ENCODE measurements at regions not wholly inside any gene's neighbourhood (a gene's known extent, or its start where the extent isn't known, plus 50 kb on each side); places are given as distances from the start of the nearest gene placed in this dataset.
"Not testable (repeated sequence)": the region's sequence is repeated elsewhere in the genome, so short reads cannot be mapped to it uniquely, and the experiment has no call there.

- H3K36me3 ChIP-seq (ENCODE audit: control insufficient read depth in 2 of 2, extremely low read depth in 1 of 2, insufficient read depth in 1 of 2, low read length in 1 of 2) = no peaks in the 10 kb centered on the region
- no peak overlapping the region for H3K4me3 Mint-ChIP-seq
- POLR2A ChIA-PET = no interaction called here
- H3K36me3 Mint-ChIP-seq = no peaks in the 10 kb centered on the region
- ATAC-seq (replicated peaks in 1 of 4) = no peak
- peaks cover 0 to 12% of the 10 kb centered on the region in 2 donors for H3K27me3 Mint-ChIP-seq
- no CpG with 5 or more reads among the region's 5 CpGs for WGBS (ENCODE audit: insufficient coverage)
- no peaks in the 10 kb centered on the region for H3K9me3 ChIP-seq
- no peak overlapping the region for H3K4me3 ChIP-seq (ENCODE audit: control insufficient read depth in 1 of 2, extremely low read depth in 1 of 2, low read length in 1 of 2)
- no peak overlapping the region for H3K27ac Mint-ChIP-seq
- H3K27ac ChIP-seq (ENCODE audit: low read length) = no peak overlapping the region
- no peaks in the 10 kb centered on the region for H3K4me1 Mint-ChIP-seq
- peaks cover 9 to 22% (median 19%) of the 10 kb centered on the region in 3 donors for H3K9me3 Mint-ChIP-seq
- no peaks in the 10 kb centered on the region for H3K27me3 ChIP-seq (replicated peaks in 1 of 2; ENCODE audit: control insufficient read depth in 2 of 2, extremely low read depth in 1 of 2, insufficient read depth in 2 of 2, low read length in 1 of 2)
- no peak for DNase-seq
- CTCF ChIA-PET = no interaction called here
- no peaks in the 10 kb centered on the region for H3K4me1 ChIP-seq (ENCODE audit: control insufficient read depth in 1 of 2, extremely low read depth in 1 of 2, insufficient read depth in 2 of 2, low read length in 2 of 2)
Measured at GRCh38 chr7:91436655-91437054, 172.4 kb downstream of the FZD1 start.

DNA sequence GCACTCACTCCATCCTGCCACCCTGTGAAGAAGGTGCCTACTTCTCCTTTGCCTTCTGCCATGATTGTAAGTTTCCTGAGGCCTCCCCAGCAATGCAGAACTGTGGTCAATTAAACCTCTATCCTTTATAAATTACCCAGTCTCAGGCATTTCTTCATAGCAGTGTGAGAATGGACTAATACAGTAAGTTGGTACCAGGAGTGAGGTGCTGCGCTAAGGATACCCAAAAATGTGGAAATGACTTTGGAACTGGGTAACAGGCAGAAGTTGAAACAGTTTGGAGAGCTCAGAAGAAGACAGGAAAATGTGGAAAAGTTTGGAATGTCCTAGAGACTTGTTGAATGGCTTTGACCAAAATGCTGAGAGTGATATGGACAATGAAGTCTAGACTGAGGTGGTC, 176.0 kb downstream of the FZD1 start:
- H3K4me3 ChIP-seq (ENCODE audit: control insufficient read depth in 1 of 2, extremely low read depth in 1 of 2, low read length in 1 of 2); H3K27ac Mint-ChIP-seq; DNase-seq; H3K27ac ChIP-seq (ENCODE audit: low read length); H3K4me1 Mint-ChIP-seq; H3K4me1 ChIP-seq (ENCODE audit: control insufficient read depth in 1 of 2, extremely low read depth in 1 of 2, insufficient read depth in 2 of 2, low read length in 2 of 2); H3K36me3 ChIP-seq (ENCODE audit: control insufficient read depth in 2 of 2, extremely low read depth in 1 of 2, insufficient read depth in 1 of 2, low read length in 1 of 2); H3K36me3 Mint-ChIP-seq; ATAC-seq (replicated peaks in 1 of 4); H3K4me3 Mint-ChIP-seq; POLR2A ChIA-PET; H3K9me3 ChIP-seq; CTCF ChIA-PET; H3K27me3 ChIP-seq (replicated peaks in 1 of 2; ENCODE audit: control insufficient read depth in 2 of 2, extremely low read depth in 1 of 2, insufficient read depth in 2 of 2, low read length in 1 of 2): not testable (repeated sequence)
- Mint-ChIP-seq H3K9me3 (peaks cover 10 to 25% (median 25%) of the 10 kb centered on the region in 3 donors), H3K27me3 (peaks cover 0 to 12% of the 10 kb centered on the region in 2 donors)
- 93% methylated on average over 1 of the region's 1 CpG for WGBS (ENCODE audit: insufficient coverage)

DNA sequence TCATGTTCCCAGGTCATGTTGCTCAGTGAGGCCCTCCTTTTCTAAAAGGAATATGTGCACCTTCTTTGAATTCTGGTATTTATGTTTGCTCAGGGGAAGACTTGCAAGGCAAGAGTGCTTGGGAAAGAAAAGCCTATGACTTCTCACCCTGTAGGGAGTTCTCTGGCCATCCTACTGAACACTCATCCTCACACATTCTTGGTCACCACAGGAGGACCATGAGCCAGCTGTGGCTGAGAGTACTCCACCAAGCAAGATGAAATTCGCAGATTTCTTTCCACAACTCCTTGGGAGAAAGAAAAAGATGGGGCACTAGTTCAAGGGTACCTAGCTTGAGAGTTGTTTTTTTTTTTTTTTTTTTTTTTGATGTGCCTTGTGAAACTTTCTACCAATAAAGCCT, 179.6 kb downstream of the FZD1 start:
- H3K9me3 ChIP-seq = no peaks in the 10 kb centered on the region
- no peaks in the 10 kb centered on the region for H3K27me3 Mint-ChIP-seq
- H3K4me1 Mint-ChIP-seq = no peaks in the 10 kb centered on the region
- H3K4me3 ChIP-seq (ENCODE audit: control insufficient read depth in 1 of 2, extremely low read depth in 1 of 2, low read length in 1 of 2) = no peak overlapping the region
- no peak overlapping the region for H3K27ac ChIP-seq (ENCODE audit: low read length)
- H3K27me3 ChIP-seq (replicated peaks in 1 of 2; ENCODE audit: control insufficient read depth in 2 of 2, extremely low read depth in 1 of 2, insufficient read depth in 2 of 2, low read length in 1 of 2) = no peaks in the 10 kb centered on the region
- DNase-seq (no peak), ATAC-seq (replicated peaks in 1 of 4) (no peak)
- H3K4me3 Mint-ChIP-seq = no peak overlapping the region
- ChIA-PET CTCF (no interaction called here), POLR2A (no interaction called here)
- peaks cover 10 to 36% (median 26%) of the 10 kb centered on the region in 3 donors for H3K9me3 Mint-ChIP-seq
- no peak overlapping the region for H3K27ac Mint-ChIP-seq
- H3K4me1 ChIP-seq (ENCODE audit: control insufficient read depth in 1 of 2, extremely low read depth in 1 of 2, insufficient read depth in 2 of 2, low read length in 2 of 2) = no peaks in the 10 kb centered on the region
- WGBS (ENCODE audit: insufficient coverage) = no CpG with 5 or more reads among the region's 1 CpG
- H3K36me3 Mint-ChIP-seq = no peaks in the 10 kb centered on the region
- no peaks in the 10 kb centered on the region for H3K36me3 ChIP-seq (ENCODE audit: control insufficient read depth in 2 of 2, extremely low read depth in 1 of 2, insufficient read depth in 1 of 2, low read length in 1 of 2)

DNA sequence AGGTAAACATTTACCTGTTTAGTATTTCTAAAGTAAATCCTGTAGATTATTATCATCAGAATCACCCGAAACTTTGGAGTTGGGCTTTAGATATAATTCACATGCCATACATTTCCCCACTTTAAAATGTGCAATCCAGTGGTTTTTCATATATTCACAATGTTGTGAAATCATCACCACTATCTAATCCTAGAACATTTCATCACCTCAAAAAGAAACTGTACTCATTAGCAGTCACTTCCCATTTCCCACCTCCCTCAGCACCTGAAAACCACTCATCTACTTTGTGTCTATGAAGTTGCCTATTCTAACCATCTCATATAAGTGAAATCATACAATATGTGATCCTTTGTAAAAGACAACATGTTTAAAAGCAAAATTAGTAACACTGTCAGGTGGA, 182.6 kb downstream of the FZD1 start:
- no peak overlapping the region for H3K4me3 Mint-ChIP-seq
- no peaks in the 10 kb centered on the region for H3K36me3 ChIP-seq (ENCODE audit: control insufficient read depth in 2 of 2, extremely low read depth in 1 of 2, insufficient read depth in 1 of 2, low read length in 1 of 2)
- CTCF ChIA-PET = no interaction called here
- no peaks in the 10 kb centered on the region for H3K27me3 Mint-ChIP-seq
- no peaks in the 10 kb centered on the region for H3K4me1 Mint-ChIP-seq
- H3K4me1 ChIP-seq (ENCODE audit: control insufficient read depth in 1 of 2, extremely low read depth in 1 of 2, insufficient read depth in 2 of 2, low read length in 2 of 2) = no peaks in the 10 kb centered on the region
- ATAC-seq (replicated peaks in 1 of 4) (no peak), DNase-seq (no peak)
- H3K27ac ChIP-seq (ENCODE audit: low read length) = no peak overlapping the region
- H3K36me3 Mint-ChIP-seq = no peaks in the 10 kb centered on the region
- no peak overlapping the region for H3K27ac Mint-ChIP-seq
- peaks cover 0 to 33% (median 22%) of the 10 kb centered on the region in 3 donors for H3K9me3 Mint-ChIP-seq
- H3K27me3 ChIP-seq (replicated peaks in 1 of 2; ENCODE audit: control insufficient read depth in 2 of 2, extremely low read depth in 1 of 2, insufficient read depth in 2 of 2, low read length in 1 of 2) = no peaks in the 10 kb centered on the region
- H3K9me3 ChIP-seq = no peaks in the 10 kb centered on the region
- POLR2A ChIA-PET = no interaction called here
- no peak overlapping the region for H3K4me3 ChIP-seq (ENCODE audit: control insufficient read depth in 1 of 2, extremely low read depth in 1 of 2, low read length in 1 of 2)
- no CpG with 5 or more reads among the region's 1 CpG for WGBS (ENCODE audit: insufficient coverage)

DNA sequence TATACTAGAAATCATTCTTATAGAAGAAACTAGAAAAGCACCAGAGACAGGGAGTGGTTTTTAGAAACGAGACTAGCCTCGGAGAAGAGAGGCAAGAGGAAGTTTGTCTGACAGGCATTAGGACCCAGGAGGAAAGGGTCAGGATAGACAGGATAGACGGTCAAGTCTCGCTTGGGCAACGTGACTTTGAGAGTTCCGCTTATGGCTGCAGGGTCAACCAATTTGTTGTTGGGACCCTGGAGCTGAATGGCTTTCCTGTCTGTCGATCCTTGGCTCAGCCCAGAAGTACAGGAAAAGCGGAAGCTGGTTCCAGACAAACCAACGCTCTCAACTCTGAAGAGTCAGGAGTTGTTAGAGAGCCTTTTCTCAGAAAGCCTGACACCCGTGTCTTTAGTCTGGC, 191.2 kb downstream of the FZD1 start:
- Histone ChIP-seq H3K9me3 (no peaks in the 10 kb centered on the region), H3K4me1 (ENCODE audit: control insufficient read depth in 1 of 2, extremely low read depth in 1 of 2, insufficient read depth in 2 of 2, low read length in 2 of 2) (no peaks in the 10 kb centered on the region), H3K4me3 (ENCODE audit: control insufficient read depth in 1 of 2, extremely low read depth in 1 of 2, low read length in 1 of 2) (no peak overlapping the region), H3K27me3 (replicated peaks in 1 of 2; ENCODE audit: control insufficient read depth in 2 of 2, extremely low read depth in 1 of 2, insufficient read depth in 2 of 2, low read length in 1 of 2) (no peaks in the 10 kb centered on the region), H3K27ac (ENCODE audit: low read length) (no peak overlapping the region), H3K36me3 (ENCODE audit: control insufficient read depth in 2 of 2, extremely low read depth in 1 of 2, insufficient read depth in 1 of 2, low read length in 1 of 2) (no peaks in the 10 kb centered on the region)
- 92% methylated on average over 10 of the region's 10 CpGs for WGBS (ENCODE audit: insufficient coverage)
- H3K27ac Mint-ChIP-seq = no peak overlapping the region
- ChIA-PET POLR2A (no interaction called here), CTCF (no interaction called here)
- no peak overlapping the region for H3K4me3 Mint-ChIP-seq
- no peaks in the 10 kb centered on the region for H3K4me1 Mint-ChIP-seq
- H3K36me3 Mint-ChIP-seq = no peaks in the 10 kb centered on the region
- H3K9me3 Mint-ChIP-seq = peaks cover 0 to 14% (median 10%) of the 10 kb centered on the region in 3 donors
- ATAC-seq (replicated peaks in 1 of 4) (no peak), DNase-seq (no peak)
- H3K27me3 Mint-ChIP-seq = no peaks in the 10 kb centered on the region

GRCh38 chr7:91457208-91457607, 193.0 kb downstream of the FZD1 start:
- ATAC-seq (replicated peaks in 1 of 4) (no peak), DNase-seq (no peak)
- no peak overlapping the region for H3K4me3 Mint-ChIP-seq
- Histone ChIP-seq H3K27ac (ENCODE audit: low read length) (no peak overlapping the region), H3K4me3 (ENCODE audit: control insufficient read depth in 1 of 2, extremely low read depth in 1 of 2, low read length in 1 of 2) (no peak overlapping the region), H3K9me3 (no peaks in the 10 kb centered on the region), H3K27me3 (replicated peaks in 1 of 2; ENCODE audit: control insufficient read depth in 2 of 2, extremely low read depth in 1 of 2, insufficient read depth in 2 of 2, low read length in 1 of 2) (no peaks in the 10 kb centered on the region), H3K4me1 (ENCODE audit: control insufficient read depth in 1 of 2, extremely low read depth in 1 of 2, insufficient read depth in 2 of 2, low read length in 2 of 2) (no peaks in the 10 kb centered on the region), H3K36me3 (ENCODE audit: control insufficient read depth in 2 of 2, extremely low read depth in 1 of 2, insufficient read depth in 1 of 2, low read length in 1 of 2) (no peaks in the 10 kb centered on the region)
- no CpG with 5 or more reads among the region's 1 CpG for WGBS (ENCODE audit: insufficient coverage)
- ChIA-PET POLR2A (no interaction called here), CTCF (no interaction called here)
- no peak overlapping the region for H3K27ac Mint-ChIP-seq
- H3K9me3 Mint-ChIP-seq = peaks cover 0 to 18% (median 10%) of the 10 kb centered on the region in 3 donors
- no peaks in the 10 kb centered on the region for H3K27me3 Mint-ChIP-seq
- no peaks in the 10 kb centered on the region for H3K4me1 Mint-ChIP-seq
- H3K36me3 Mint-ChIP-seq = no peaks in the 10 kb centered on the region

DNA sequence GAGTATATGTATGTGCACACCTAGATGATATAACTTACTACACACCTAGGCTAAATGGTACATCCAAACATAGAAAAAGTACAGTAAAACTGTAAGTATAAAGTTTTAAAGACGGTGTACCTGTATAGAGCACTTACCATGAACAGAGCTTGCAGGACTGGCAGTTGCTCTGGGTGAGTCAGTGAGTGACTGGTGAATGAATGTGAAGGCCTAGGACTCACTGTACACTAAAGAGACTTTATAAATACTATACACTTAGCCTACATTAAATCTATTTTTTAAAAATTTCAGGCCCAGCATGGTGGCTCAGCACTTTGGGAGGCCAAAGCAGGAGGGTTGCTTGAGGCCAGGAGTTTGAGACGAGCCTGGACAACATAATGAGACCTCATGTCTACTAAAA, 195.3 kb downstream of the FZD1 start:
- CTCF ChIA-PET = no interaction called here
- Histone ChIP-seq H3K4me1 (ENCODE audit: control insufficient read depth in 1 of 2, extremely low read depth in 1 of 2, insufficient read depth in 2 of 2, low read length in 2 of 2) (no peaks in the 10 kb centered on the region), H3K36me3 (ENCODE audit: control insufficient read depth in 2 of 2, extremely low read depth in 1 of 2, insufficient read depth in 1 of 2, low read length in 1 of 2) (no peaks in the 10 kb centered on the region), H3K27ac (ENCODE audit: low read length) (no peak overlapping the region), H3K4me3 (ENCODE audit: control insufficient read depth in 1 of 2, extremely low read depth in 1 of 2, low read length in 1 of 2) (no peak overlapping the region), H3K27me3 (replicated peaks in 1 of 2; ENCODE audit: control insufficient read depth in 2 of 2, extremely low read depth in 1 of 2, insufficient read depth in 2 of 2, low read length in 1 of 2) (no peaks in the 10 kb centered on the region), H3K9me3 (no peaks in the 10 kb centered on the region)
- no peak for ATAC-seq (replicated peaks in 1 of 4)
- H3K9me3 Mint-ChIP-seq = peaks cover 0 to 21% (median 5%) of the 10 kb centered on the region in 3 donors
- H3K36me3 Mint-ChIP-seq = no peaks in the 10 kb centered on the region
- H3K4me3 Mint-ChIP-seq = no peak overlapping the region
- WGBS (ENCODE audit: insufficient coverage) = no CpG with 5 or more reads among the region's 2 CpGs
- DNase-seq = no peak
- no peaks in the 10 kb centered on the region for H3K4me1 Mint-ChIP-seq
- H3K27me3 Mint-ChIP-seq = no peaks in the 10 kb centered on the region
- POLR2A ChIA-PET = no interaction called here
- no peak overlapping the region for H3K27ac Mint-ChIP-seq
